ENCODE measurements at regions not wholly inside any gene's neighbourhood (a gene's known extent, or its start where the extent isn't known, plus 50 kb on each side); places are given as distances from the start of the nearest gene placed in this dataset.

DNA sequence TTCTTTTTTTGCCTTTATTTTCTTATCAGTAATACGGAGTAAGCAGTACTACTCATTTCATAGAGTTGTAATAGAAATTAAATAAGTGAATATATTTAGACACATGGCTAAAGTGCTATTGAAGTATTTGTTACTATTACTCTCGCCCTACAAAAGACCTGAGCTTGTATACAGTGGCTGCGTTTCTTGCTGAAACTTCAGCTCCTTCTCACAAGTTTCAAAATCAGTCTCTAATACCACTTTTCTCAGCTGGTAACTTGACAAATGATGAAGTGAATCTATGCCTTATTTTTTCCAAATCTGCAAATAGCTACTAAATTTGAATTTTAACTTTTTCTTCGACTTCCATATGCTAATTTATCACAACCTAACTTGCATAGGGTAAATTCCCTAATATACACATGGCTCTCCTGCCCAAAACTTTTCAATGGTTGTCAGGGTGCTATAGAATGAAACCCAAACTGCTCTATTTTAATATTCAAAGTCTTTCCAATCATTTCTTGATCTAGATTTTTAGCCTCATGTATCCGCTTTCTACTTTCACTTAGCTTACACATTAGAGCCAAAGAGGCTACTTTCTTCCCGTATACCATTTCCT, 347.8 kb upstream of the GULP1 start:
- Histone ChIP-seq H4K91ac (ENCODE audit: insufficient read depth, low read depth, low read length) (no peak overlapping the region), H3K18ac (ENCODE audit: low read depth, low read length) (no peak overlapping the region), H3K36me3 (ENCODE audit: control insufficient read depth, insufficient read depth, low read length) (no peaks in the 10 kb centered on the region), H2BK20ac (ENCODE audit: low read depth, low read length) (no peak overlapping the region), H2BK120ac (ENCODE audit: low read depth, low read length) (no peak overlapping the region), H4K8ac (ENCODE audit: low read depth in 2 of 2, low read length in 2 of 2) (no peak overlapping the region), H3K4me3 (ENCODE audit: insufficient read depth, low read depth, low read length) (no peak overlapping the region), H3K9me3 (ENCODE audit: control insufficient read depth, insufficient read depth, low read length) (no peaks in the 10 kb centered on the region), H3K9ac (ENCODE audit: low read depth, low read length) (no peak overlapping the region), H2BK5ac (ENCODE audit: low read depth, low read length, poor library complexity, severe bottlenecking) (no peak overlapping the region), H3K14ac (replicated peaks; ENCODE audit: low read depth, low read length) (no peak overlapping the region), H3K56ac (ENCODE audit: extremely low read depth, insufficient read depth, low read length) (no peak overlapping the region), H3K9me1 (ENCODE audit: insufficient read depth, low read length) (no peaks in the 10 kb centered on the region), H4K20me1 (ENCODE audit: insufficient read depth, low read length) (no peaks in the 10 kb centered on the region), H2BK15ac (ENCODE audit: low read depth, low read length) (no peak overlapping the region), H3K4me2 (ENCODE audit: low read depth, low read length) (no peak overlapping the region), H3K27me3 (ENCODE audit: control insufficient read depth, insufficient read depth, low read length) (no peaks in the 10 kb centered on the region), H2AK9ac (replicated peaks; ENCODE audit: low read depth, low read length, poor library complexity) (no peak overlapping the region), H3K27ac (ENCODE audit: insufficient read depth, low read length) (no peak overlapping the region), H3K4me1 (ENCODE audit: control insufficient read depth, insufficient read depth, low read length) (no peaks in the 10 kb centered on the region), H3K23ac (ENCODE audit: low read depth, low read length) (no peak overlapping the region), H2AK5ac (ENCODE audit: low read depth, low read length) (no peak overlapping the region), H3K79me1 (ENCODE audit: low read depth in 1 of 2, low read length in 2 of 2) (no peaks in the 10 kb centered on the region), H3K4ac (ENCODE audit: low read depth, low read length) (no peak overlapping the region), H4K5ac (ENCODE audit: low read depth, low read length) (no peak overlapping the region), H2AFZ (replicated peaks; ENCODE audit: low read length, poor library complexity) (no peak overlapping the region)
- CTCF ChIA-PET = no interaction called here
- dilution Hi-C loops (cut with HindIII; ENCODE audit: low sequenced_read_pairs, unreplicated experiment) = no loop called here
- DNase-seq (no peak), ATAC-seq (ENCODE audit: low read depth) (no peak)
- TF ChIP-seq ELK1 (IDR thresholded peaks at IDR 0.05; ENCODE audit: borderline replicate concordance, low read depth, low read length) (no peak), CEBPB (IDR thresholded peaks at IDR 0.05; ENCODE audit: low read depth, low read length) (no peak)
- in situ Hi-C loops (cut with MboI; ENCODE audit: low sequenced_read_pairs) = no loop called here
- POLR2A ChIA-PET (ENCODE audit: unreplicated experiment) = no interaction called here
- no CpG with 5 or more reads among the region's 6 CpGs for WGBS, 2 experiments (ENCODE audit: extremely low coverage in 2 of 2, insufficient read length in 1 of 2)
- BruUV-seq (replicated peaks) = no TSS peak
- intact Hi-C loops (cut with micrococcal nuclease) = no loop called here
